Right atrium auricular region (tissue), 2 donors: ENCODE measurements at regions not wholly inside any gene's neighbourhood (a gene's known extent, or its start where the extent isn't known, plus 50 kb on each side); places are given as distances from the start of the nearest gene placed in this dataset.

Source experiments
- DNase-seq: peaks from one replicate; pipeline ENCODE4 v3.0.0-alpha.2; 2019; ENCODE audit warnings: low spot score
- H3K27ac ChIP-seq, 2 donors: fragments of 200-600 bp; sonication (generic); 1 replicate in 1 of 2; 2 replicates in 1 of 2; pipeline ENCODE4 v1.5.1; 2016 to 2019
- H3K27me3 ChIP-seq, 2 donors: fragments of 200-600 bp; sonication (generic); one replicate each; pipeline versions ENCODE4 v1.5.1 to v1.6.0; 2017 to 2019
- H3K36me3 ChIP-seq: fragments of 200-600 bp; sonication (generic); one replicate; pipeline ENCODE4 v1.5.1; 2016
- H3K4me1 ChIP-seq, 2 donors: fragments of 200-600 bp; sonication (generic); one replicate each; pipeline versions ENCODE4 v1.5.1 to v1.6.0; 2017 to 2019
- H3K4me3 ChIP-seq, 2 donors: fragments of 200-600 bp; sonication (generic); 1 replicate in 1 of 2; 2 replicates in 1 of 2; pipeline ENCODE4 v1.5.1; 2017 to 2019; ENCODE audit warnings: mild to moderate bottlenecking in 1 of 2, moderate library complexity in 1 of 2
- H3K9me3 ChIP-seq, 2 donors: fragments of 200-600 bp; sonication (generic); one replicate each; pipeline ENCODE4 v1.5.1; 2019
- TF ChIP-seq, protein P1 (sequence below), 2 donors: fragments of 200-600 bp; sonication (generic); IDR thresholded peaks; one replicate each; pipeline ENCODE4 v1.5.1; 2019; ENCODE audit warnings: antibody characterized with exemption in 2 of 2

DNA sequence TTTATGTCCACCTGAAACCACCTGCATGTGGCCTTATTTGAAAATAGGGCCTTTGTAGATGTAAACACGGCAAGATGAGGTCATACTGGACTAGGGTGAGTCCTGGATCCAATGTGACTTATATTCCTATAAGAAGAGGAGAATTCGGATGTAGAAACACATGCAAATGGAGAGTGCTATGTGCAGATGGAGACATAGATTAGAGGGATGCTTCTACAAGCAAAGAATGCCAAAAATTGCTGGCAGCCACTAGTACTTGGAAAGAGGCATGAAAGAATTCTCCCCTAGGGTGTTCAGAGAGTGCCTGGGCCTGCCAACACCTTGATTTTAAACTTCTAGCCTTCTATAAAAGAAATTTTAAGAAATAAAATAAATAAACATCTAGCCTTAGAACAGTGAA lies 226.1 kb downstream of the RFC3 start:
- no peak overlapping the region for H3K4me3 ChIP-seq
- H3K4me1 ChIP-seq = no peaks in the 10 kb centered on the region
- TF ChIP-seq, protein P1, sequence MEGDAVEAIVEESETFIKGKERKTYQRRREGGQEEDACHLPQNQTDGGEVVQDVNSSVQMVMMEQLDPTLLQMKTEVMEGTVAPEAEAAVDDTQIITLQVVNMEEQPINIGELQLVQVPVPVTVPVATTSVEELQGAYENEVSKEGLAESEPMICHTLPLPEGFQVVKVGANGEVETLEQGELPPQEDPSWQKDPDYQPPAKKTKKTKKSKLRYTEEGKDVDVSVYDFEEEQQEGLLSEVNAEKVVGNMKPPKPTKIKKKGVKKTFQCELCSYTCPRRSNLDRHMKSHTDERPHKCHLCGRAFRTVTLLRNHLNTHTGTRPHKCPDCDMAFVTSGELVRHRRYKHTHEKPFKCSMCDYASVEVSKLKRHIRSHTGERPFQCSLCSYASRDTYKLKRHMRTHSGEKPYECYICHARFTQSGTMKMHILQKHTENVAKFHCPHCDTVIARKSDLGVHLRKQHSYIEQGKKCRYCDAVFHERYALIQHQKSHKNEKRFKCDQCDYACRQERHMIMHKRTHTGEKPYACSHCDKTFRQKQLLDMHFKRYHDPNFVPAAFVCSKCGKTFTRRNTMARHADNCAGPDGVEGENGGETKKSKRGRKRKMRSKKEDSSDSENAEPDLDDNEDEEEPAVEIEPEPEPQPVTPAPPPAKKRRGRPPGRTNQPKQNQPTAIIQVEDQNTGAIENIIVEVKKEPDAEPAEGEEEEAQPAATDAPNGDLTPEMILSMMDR (IDR thresholded peaks at IDR 0.05) = no peak
- H3K27ac ChIP-seq = no peak overlapping the region
- no peaks in the 10 kb centered on the region for H3K9me3 ChIP-seq
- no peaks in the 10 kb centered on the region for H3K27me3 ChIP-seq
- no peaks in the 10 kb centered on the region for H3K36me3 ChIP-seq
- DNase-seq = no peak

DNA sequence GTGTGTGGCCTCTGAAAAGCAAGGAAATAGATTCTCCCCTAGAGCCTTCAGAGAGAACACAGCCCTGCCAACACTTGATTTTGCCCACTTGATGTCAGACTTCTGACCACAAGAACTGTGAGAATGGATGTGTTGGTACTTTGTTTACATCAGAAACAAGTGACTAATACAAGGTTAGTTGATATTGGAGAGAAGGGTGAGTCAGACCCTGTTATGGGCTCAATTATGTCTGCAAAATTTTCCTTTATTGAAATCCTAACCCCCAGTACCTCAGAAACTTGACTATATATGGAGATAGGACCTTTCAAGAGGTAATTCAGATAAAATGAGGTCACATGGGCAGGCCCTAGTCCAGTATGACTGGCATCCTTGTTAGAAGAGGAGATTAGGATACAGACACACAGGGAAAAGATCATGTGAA lies 226.7 kb downstream of the RFC3 start:
- no peaks in the 10 kb centered on the region for H3K4me1 ChIP-seq
- DNase-seq = no peak

DNA sequence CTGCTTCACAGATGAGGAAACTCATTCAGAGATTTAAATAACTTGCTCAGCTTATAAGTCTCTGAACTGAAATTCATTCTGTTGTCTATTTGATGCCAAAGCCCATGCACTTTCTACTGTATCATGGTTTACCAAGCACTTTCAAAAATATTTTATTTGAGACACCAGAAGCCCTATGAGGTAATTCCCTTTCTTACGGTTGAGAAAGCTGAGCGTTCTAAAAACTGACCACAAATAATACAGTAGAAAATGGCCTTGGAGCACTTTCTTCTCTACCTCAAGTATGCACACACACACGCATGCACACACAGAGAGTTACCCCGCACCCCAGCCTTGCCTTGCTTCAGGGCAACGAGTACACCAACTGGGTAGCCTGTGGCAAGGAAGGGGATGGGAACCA lies 228.5 kb downstream of the RFC3 start:
- H3K27me3 ChIP-seq = no peaks in the 10 kb centered on the region
- TF ChIP-seq, protein P1 (IDR thresholded peaks at IDR 0.05) = no peak
- H3K27ac ChIP-seq = no peak overlapping the region
- H3K36me3 ChIP-seq = no peaks in the 10 kb centered on the region
- peaks cover 0 to 10% of the 10 kb centered on the region in 2 donors for H3K9me3 ChIP-seq
- no peak for DNase-seq
- H3K4me3 ChIP-seq = no peak overlapping the region
- no peaks in the 10 kb centered on the region for H3K4me1 ChIP-seq

More for the DNA sequence above, 226.7 kb downstream of the RFC3 start:
- Histone ChIP-seq H3K27me3 (no peaks in the 10 kb centered on the region), H3K27ac (no peak overlapping the region), H3K9me3 (no peaks in the 10 kb centered on the region), H3K4me3 (no peak overlapping the region), H3K36me3 (no peaks in the 10 kb centered on the region)
- TF ChIP-seq, protein P1 (IDR thresholded peaks at IDR 0.05) = no peak

DNA sequence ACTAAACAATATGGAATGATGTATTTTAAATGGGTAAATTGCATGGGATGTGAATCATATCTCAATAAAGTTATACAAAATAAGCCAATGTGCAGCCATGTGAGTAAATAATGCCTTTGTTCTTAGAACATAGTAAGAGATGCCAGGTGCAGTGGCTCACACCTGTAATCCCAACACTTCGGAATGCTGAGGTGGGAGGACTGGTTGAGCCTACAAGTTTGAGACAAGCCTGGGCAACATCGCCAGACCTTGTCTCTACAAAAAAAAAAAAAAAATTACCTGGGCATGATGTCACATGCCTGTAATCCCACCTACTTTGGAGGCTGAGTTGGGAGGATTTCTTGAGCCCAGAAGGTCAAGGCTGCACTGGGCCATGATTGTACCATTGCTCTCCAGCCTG lies 230.7 kb downstream of the RFC3 start:
- no peak overlapping the region for H3K27ac ChIP-seq
- peaks cover 0 to 10% of the 10 kb centered on the region in 2 donors for H3K9me3 ChIP-seq
- no peaks in the 10 kb centered on the region for H3K4me1 ChIP-seq
- no peak for DNase-seq
- no peaks in the 10 kb centered on the region for H3K36me3 ChIP-seq
- no peaks in the 10 kb centered on the region for H3K27me3 ChIP-seq
- no peak overlapping the region for H3K4me3 ChIP-seq
- TF ChIP-seq, protein P1 (IDR thresholded peaks at IDR 0.05) = no peak

DNA sequence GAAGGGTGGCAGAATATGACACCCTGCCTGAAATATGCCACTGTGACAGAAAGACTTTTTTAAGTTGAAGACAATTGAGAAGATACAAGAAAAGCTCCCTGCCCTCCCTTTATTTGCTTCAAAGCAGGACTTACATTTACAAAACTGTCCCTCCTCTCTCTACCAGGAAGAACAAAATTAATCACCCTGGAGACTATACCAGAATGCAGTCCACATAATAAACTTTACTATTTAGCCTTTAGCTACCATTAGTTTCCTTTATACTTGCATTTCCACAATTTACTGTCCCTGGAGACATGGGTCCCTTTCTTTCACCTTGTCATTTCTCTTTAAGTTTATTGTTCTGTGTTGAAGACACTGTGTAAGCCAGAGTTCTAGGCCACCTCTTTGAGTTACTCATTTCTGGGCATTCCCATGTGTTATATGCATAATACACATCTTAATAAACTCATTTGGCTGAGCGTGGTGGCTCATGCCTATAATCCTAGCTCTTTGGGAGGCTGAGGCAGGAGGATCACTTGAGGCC lies 238.8 kb downstream of the RFC3 start:
- TF ChIP-seq, protein P1 (IDR thresholded peaks at IDR 0.05) = no peak

More for the DNA sequence above, 238.8 kb downstream of the RFC3 start:
- Histone ChIP-seq H3K27me3 (no peaks in the 10 kb centered on the region), H3K36me3 (no peaks in the 10 kb centered on the region), H3K9me3 (no peaks in the 10 kb centered on the region), H3K4me1 (no peaks in the 10 kb centered on the region), H3K4me3 (no peak overlapping the region), H3K27ac (no peak overlapping the region)
- DNase-seq = no peak
